HG03060 (cell line): ENCODE measurements at regions not wholly inside any gene's neighbourhood (a gene's known extent, or its start where the extent isn't known, plus 50 kb on each side); places are given as distances from the start of the nearest gene placed in this dataset.

Experiments used
- ATAC-seq: cut with Tn5 transposase; IDR thresholded peaks from one replicate; pipeline ENCODE4 v1.9.1; 2021; ENCODE audit warnings: low read depth, moderate number of reproducible peaks; ENCODE audit not compliant: unreplicated experiment

DNA sequence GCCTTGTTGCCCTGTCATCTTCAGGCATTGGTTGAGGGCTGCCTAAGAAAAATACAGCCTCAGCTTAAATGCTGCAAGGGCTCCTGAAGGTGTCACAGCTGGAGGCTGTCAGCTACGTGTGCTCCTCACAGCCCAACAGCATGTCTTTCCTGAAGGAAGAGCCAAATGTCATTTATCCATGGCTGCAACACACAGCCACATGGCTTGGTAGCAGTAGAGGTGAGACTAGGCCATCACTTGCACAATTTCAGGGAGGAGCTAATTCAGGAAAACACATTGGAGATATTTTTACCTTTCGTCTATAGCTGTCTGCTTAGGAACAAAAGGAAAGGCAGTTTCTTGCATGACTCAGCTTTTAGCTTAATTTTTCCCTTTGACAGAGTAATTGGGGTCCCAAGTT is 260.7 kb downstream of the SYK start:
- ATAC-seq, result no peak

DNA sequence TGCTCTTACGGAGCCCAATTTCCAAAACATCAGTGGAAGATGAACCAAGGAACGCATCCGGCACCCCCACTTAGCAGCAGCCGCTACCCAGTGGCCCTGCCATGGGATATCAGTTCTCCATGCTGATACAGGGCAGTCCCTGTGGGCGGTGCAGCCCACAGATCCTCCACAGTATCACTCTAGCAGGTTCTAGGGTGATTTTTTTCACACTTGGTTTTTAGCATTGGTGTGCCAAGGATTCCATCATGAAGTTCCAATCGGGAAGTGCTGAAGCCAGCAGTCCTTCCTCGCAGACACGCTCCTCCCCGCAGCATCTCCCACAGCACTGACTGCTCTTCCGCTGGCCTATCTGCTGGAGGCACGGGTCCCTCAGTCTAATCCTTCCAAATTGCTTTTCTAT is 261.9 kb downstream of the SYK start:
- no peak for ATAC-seq

DNA sequence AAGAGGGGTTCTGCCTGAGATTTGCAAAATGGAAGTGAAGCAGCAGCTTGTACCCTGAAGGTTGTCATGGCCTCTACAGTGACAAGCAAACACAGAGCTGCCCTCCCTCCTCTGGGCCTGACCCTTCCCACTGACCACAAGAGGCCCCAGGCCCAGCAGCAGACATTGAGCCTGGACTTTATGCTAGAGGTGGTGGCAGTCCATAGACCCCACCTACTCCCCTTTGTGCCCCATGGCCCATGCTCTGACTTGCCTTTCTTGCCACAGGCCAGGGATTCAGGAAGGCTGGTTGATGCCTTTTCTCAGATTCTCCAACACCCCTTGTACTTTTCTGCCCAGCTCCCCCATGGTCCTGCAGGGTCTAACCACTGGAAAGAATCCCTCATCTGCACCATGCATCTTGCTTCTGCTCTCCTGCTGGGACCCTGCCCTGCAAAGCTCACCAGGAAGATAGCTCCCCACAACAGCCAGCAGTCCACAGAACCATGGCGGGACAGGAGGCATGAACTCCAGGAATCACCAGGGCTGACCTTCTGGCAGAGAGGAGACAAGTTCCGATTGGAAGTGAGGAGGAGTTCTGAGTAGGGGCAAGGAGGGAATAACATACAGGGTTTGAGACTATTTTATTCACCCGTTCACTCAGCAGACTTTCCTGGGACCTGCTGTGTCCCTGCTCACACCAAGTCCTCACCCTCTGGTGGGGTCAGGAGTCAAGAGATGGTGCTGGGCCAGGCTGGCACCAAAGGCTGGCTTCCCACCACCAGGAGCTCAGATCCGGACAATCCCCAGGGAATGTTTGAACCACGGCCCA is 263.8 kb downstream of the SYK start:
- no peak for ATAC-seq

DNA sequence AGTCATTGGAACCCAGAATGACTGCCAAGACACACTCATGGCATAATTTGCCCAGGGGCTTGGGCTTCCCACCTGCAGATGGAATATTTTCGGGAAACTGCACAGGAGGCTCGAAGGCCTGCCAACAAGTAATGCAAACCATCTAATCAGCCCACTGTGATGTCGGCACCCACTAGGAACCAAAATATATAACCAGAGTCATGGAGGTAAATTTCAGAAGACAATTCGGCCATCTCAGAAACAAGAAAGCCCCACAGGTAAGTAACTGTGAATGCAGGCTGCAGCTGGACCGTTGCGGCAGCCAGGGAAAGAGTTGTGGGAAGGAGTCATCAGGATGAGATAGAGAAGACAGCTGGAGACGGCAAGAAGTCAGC is 264.4 kb downstream of the SYK start:
- ATAC-seq, result no peak

DNA sequence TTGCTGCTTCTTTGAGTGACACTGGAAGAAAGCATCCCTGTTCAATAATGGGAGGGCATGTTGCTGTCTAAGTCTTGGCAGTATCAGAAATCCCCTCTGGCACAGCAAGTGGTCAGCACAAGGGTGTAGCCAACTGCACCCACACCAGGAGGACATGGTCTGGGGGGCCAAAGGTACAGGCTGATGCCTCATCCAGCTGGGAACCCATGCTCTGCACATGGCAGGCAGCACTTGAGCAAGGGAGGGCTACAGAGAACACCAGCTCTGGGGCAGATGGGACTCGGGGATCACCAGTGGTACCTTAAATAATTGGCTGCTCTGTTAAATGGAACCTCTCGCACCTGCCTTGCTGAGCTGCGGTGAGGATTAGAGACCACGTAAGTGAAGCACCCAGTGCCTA is 265.2 kb downstream of the SYK start:
- ATAC-seq, result no peak

DNA sequence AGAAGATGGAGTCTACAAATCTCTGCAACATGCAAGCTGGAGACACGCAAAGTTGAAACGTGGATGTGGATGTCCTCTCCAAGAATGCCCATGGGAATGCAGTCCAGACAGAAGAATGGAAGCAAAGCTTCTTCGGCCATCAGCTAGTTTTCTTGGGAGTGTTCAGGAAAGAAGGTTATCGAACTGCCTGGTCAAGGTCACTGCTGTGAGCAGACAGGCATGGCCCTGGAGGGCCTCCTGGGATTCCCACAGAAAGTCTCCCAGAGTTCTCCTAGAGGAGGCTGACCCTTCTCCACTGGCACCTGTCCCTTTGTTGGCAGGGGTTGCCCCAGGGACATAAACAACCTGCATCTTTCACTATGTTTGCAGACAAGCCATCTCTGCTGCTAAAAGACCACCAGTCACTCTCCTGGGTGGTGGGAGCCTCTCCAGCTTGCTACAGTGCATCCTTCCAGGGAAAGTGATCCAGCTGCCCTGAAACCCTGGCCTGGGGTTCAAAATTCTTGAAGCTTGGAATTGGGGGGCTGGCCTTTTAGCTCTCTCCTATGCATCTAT is 265.8 kb downstream of the SYK start:
- ATAC-seq, result no peak

DNA sequence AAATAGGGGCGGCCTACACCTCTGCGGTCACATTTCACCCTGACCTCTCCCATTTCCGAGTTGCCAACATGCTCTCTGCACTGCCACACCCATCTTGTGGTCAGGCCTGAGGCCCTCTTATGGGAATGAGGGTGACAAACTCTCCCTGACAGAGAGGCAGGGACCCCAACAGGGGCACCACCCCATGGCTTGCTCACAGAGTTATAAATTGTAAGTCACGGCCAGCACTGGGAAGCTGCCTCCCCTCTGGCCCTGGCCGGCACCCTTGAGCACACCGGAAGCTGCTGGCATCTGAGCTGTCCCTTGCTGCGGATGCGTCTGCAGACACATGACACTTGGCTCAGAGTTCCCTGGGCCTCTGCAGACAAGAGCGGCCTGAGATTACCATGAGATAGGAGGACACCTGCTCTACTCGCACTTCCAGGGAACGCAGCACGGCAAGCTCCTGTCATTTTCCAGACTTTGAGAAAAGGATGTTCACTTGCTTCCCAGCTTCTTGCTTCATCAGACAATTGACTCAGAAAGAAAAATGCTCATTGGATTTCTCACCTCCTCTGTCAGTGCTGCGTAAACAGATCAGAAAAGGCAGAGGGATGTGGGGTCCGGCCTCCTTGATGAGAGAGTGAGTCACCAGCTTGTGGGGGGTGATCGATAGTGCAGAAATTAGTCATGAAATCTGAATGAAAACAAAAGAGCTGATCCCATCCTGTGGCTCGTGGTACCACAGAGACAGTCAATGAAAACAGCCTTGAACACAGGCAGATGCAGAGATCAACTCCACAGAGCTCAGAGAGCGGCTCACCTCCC is 269.8 kb downstream of the SYK start:
- no peak for ATAC-seq

DNA sequence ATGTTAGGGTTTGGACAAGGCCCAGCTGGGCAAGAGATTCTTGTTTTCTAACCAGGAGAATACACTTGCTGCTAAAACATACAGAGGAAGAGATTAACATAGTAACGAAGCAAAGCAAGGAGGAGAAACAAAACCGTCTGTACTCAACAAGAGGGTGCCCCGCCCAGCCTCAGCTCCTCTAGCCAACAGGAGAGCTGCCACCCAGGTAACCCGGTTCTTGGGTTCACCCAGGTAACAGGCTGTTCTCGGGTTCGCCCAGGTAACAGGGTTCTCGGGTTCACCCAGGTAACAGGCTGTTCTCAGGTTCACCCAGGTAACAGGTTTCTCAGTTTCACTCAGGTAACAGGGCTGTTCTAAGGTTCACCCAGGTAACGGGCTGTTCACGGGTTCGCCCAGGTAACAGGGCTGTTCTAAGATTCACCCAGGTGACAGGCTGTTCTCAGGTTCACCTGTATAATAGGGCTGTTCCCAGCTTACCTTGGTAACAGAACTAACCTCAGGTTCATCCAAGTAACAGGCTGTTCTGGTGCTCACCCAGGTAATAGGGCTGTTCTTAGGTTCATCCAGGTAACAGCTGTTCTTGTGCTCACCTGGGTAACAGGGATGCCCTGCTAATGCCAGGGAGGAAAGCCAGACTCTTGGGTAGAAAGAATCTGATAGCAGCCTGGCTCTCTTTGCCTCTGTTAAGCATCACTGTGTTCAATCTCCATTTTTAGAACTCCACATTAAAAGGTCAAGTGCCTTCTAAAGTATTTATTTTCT is 271.6 kb downstream of the SYK start:
- ATAC-seq, result no peak

DNA sequence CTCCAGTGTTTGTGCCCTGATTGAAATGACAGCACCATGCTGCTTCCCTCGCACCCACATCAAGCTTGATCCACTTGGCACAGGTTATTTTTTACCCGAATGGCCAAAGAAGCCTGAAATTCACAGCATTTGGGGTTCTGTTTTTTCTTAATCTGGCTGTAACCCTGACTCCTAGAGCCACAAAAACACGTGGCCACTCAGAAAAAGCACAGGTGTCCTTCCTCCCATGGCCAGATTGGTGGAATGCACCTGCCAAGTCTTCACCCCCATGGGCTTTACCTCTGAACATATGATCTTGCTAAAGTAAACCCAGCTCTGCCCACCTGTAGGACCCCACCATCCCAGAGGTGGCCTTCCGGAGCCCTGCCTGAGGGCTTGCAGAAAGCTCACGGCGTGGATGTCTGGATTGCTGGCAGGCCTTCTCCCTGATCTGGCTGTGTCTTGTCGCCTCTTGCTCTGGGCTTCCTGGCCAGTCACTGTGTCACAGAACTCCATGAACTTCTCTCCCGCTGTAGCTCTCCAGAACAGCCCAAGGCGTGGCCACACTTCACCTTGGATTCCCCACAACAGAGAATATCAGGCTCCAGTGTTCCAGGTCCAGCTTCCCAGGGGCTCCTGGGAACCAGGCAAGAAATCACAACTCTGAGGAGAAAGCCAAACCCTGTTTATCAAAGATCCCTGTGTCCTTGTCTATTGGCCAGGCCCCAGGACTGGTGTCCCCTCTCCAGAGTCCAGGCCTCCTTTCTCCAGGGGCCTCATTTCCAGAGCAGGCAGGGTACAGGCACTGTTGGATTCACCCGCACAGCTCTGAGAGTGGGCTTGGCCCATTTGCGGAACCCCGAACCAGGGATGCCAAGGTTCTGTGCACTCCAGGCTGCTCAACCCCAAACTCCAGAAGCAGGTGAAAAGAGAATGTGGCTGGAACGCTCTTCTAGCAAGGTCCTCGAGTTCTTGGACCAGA is 272.5 kb downstream of the SYK start:
- ATAC-seq, result no peak

DNA sequence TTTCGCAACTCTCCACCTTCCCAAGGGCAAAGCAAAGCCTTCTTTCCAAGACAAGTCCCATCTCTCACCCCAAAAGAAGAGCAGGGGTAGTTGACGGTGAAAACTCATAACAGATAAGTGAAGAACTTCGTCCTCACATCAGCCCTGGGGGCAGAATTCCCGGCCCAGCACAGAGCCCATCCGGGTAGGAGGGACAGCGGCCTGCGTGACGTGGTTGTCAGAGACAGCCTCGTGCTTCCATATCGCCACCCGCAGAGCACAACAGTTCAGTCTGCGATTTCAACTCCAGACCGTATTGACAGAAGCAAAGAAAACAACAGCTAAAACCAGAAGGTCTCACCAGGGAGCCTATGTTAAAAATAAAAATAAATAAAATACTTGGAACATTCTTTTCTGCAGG is 273.2 kb downstream of the SYK start:
- ATAC-seq, result no peak

DNA sequence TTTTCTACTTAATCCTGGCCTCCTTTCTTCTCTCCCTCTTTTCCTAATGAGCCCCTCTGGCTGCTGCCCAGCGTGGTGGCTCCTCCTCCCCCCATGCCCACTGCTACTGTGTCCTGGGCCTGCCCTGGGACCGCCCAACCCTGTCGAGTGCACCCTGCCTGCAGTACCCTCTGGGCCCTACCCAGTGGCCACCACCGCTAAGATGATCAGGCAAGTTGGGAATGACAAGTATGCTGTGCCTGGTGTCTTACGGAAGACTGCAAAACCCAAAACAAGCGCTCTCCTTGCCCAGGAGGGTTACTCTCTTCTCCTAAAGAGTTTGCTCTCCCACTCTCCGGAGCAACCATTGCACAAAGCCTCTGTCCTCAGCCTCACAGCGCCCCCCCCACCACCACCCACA is 273.7 kb downstream of the SYK start:
- no peak for ATAC-seq

DNA sequence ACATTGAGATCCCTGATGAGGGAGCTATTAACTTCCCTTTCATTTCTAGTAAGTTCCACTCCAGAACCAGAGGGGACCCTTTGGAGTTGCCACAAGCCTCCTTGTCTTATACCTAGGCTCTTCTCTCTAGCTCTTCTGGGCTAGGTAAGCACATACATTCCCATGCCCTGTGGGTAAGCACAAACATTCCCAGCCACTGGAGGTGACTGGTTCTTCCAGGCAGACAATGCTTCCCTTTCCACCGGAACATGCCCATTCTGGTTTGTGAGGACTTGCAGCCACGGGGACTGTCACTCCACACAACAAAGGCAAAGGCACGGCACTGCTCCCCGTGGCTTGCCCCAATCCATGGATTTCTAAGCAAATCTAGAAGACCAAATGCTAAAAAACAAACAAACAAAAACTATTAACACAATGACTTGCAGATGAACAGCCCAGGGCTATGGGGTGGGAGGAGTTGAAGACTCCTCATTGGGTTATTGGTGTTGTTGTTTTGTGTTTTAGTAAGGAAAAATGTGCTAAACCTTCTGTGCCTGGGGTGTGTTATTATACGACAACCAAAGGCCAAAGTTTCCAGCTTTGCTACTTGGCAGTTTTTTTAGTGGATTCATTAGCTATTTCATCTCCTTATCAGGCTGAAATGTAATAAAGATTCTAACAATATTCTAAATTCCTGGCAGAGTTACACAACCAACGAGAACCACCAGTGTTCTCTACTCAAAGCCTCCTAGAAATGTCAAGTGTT is 276.2 kb downstream of the SYK start:
- ATAC-seq, result no peak

DNA sequence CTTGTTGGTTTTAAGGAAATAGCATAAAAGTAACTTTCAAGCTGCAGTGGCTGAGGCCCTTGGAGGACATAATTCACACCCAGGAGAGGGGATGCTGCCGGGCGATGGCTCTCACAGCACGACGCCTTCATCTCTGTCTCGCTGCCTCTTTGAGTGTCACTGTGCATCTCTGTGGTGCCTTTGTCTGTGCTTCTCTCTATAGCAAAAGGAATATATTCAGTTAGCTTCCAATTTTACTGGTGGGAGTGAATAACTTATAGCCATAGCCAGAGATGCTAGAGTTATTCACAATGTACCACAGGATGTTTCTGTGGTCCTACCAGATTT is 276.7 kb downstream of the SYK start:
- no peak for ATAC-seq

DNA sequence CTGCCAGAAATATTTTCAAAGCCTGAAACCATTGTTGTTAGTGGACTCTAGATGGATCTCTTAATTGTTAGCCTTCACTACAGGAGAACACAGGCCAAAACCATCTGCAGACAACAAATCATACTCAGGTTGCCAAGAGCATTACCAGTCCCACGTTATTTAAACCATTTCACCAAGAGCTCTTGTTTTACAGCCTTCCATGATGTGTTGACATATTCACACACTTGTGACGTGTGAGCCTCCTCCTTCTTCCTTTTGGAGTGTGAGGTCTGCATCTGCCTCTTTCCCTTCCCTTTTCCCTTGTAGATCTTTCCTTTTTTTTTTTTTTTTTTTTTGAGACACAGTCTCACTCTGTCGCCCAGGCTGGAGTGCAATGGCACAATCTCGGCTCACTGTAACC is 279.0 kb downstream of the AUH start:
- no peak for ATAC-seq

DNA sequence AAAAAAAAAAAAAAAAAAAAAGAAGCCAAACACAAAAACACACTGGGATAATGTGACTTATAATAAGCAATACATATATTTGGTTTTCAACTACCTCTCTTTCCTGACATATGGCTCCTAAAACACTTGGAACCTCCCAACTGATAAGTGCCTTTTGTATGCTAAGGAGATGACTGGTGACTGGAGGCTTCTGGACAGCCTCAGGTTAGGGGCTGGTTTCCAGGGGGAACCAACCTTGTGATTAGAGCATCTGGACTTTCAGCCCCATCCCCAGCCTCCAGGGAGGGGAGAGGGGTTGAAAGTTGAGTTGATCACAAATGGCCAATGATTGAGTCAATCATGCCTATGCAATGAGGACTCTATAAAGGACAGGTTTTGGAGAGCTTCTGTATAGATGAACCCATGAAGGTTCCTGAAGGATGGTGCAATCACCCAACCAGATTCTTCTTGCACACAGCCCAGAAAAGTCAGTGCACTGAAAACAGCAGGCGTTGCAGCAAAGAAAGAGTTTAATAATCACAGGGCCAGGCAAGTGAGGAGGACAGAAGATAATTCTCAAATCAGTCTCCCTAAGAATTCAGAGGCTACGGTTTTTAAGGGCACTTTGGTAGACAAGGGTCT is 276.7 kb downstream of the AUH start:
- no peak for ATAC-seq

DNA sequence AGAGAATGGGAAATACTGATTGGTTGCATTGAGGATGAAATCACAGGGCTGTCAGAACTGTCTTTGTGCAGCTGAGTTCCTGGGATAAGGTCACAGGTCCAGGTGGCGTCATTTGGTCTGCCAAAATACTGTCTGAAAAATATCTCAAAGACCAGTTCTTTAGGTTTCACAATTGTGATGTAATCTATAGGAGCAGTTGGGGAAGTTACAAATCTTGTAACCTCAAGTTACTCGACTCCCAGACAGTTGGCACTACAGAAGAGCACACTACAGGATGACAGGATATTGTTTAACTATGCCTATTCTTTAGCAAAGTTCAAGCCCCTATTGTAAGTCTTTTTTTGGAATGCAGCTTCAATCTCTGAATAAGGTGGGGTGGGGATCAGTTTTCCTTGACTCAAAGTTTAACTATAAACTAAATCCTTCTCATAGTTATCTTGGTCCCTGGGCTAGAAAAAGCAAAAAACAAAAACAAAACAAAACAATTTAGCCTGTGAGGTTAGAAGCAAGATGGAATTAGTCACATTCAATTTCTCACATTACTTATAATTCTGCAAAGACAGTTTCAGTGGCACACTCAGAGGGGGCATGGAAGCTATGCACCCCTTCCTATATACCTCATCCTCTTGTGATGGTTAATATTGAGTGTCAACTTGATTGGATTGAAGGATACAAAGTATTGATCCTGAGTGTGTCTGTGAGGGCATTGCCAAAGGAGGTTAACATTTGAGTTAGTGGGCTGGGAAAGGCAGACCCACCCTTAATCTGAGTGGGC is 276.0 kb downstream of the AUH start:
- ATAC-seq, result no peak

DNA sequence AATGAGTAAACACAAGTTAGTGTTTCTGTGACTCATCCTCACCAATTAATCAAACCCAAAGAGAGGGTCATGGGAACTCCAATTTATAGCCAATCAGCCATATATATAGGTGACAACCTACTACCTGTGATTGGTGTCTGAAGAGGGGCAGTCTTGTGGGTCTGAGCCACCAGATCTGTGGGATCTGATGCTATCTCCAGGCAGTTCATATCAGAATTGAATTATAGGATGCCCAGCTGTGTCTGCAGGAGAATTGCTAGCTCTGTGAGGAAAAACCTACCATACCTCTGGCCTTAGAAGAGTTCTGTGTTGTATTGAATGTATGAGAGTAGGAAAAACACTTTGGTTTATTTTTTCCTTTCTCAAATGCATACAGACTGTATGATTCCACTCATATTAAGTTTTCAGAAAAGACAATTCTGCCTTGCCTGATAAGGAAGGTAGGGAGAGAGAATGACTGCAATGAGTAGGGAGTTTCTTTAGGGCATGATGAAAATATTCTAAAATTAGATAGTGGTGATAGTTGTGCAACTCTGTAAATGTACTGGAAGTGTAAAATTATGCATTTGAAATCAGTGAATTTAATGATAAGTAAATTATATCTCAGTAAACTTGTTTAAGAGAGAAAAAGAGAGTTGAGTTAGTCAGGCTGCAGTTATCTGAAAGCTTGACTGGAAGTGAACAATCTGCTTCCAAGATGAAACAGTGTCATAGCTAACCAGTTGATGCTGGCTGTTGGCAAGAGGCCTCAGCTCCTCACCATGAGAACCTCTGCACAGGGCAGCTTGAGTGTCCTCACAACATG is 274.9 kb downstream of the AUH start:
- ATAC-seq, result no peak

DNA sequence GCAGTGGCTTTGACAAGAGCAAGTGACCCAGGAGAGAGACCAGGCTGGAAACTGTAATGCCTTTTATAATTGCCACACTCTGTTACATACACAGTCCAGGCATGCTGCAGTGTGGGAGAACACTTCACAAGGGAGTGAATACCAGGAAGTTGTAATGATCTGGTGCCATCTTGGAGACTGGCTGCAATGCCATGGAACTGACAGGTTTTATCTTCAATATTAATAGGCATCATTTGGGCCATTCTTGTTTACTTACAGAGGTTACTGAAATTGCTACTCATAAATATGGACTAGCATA is 274.3 kb downstream of the AUH start:
- no peak for ATAC-seq
